Uterus (tissue), 2 donors: ENCODE measurements at regions not wholly inside any gene's neighbourhood (a gene's known extent, or its start where the extent isn't known, plus 50 kb on each side); places are given as distances from the start of the nearest gene placed in this dataset.

ENCODE experiments used
- CTCF ChIP-seq, 4 experiments: fragments of 200-600 bp in 2 of 4; fragments of 450-650 bp in 2 of 4; sonication (generic) in 2 of 4; IDR thresholded peaks; one replicate each; pipeline ENCODE4 v1.5.1; 2016 to 2019; ENCODE audit warnings: antibody characterized with exemption in 4 of 4, mild to moderate bottlenecking in 2 of 4, moderate library complexity in 1 of 4
- POLR2A ChIP-seq, 2 donors: fragments of 450-650 bp; IDR thresholded peaks; one replicate each; pipeline ENCODE4 v1.6.1; 2016; ENCODE audit warnings: antibody characterized with exemption in 2 of 2, mild to moderate bottlenecking in 1 of 2, moderate library complexity in 1 of 2

GRCh38 chr6:4439159-4439558, 303.8 kb upstream of the ECI2 start:
- no peak for TF ChIP-seq CTCF (IDR thresholded peaks at IDR 0.05)
- no peak for TF ChIP-seq POLR2A (IDR thresholded peaks at IDR 0.05)
